HUES6 (cell line): ENCODE measurements at regions not wholly inside any gene's neighbourhood (a gene's known extent, or its start where the extent isn't known, plus 50 kb on each side); places are given as distances from the start of the nearest gene placed in this dataset.

Experiments used
- H3K27ac ChIP-seq: 2 replicates; pipeline ENCODE4 v1.7.0; 2013; ENCODE audit warnings: low read depth, mild to moderate bottlenecking, low read length, inconsistent platforms
- H3K27me3 ChIP-seq: 2 replicates; pipeline ENCODE4 v1.6.1; 2013; ENCODE audit warnings: low read length; ENCODE audit not compliant: control insufficient read depth, insufficient read depth
- H3K36me3 ChIP-seq: 2 replicates; pipeline ENCODE4 v1.6.1; 2013; ENCODE audit warnings: low read length; ENCODE audit not compliant: control insufficient read depth, insufficient read depth
- H3K4me1 ChIP-seq: 2 replicates; pipeline ENCODE4 v1.6.1; 2013; ENCODE audit warnings: low read length; ENCODE audit not compliant: control insufficient read depth, insufficient read depth
- H3K4me3 ChIP-seq: 2 replicates; pipeline ENCODE4 v1.5.1; 2013; ENCODE audit warnings: low read depth, low read length
- H3K9ac ChIP-seq: one replicate; pipeline ENCODE4 v1.6.1; 2013; ENCODE audit warnings: mild to moderate bottlenecking, low read length
- H3K9me3 ChIP-seq: 2 replicates; pipeline ENCODE4 v1.6.1; 2013; ENCODE audit warnings: low read depth, low read length; ENCODE audit not compliant: control insufficient read depth, insufficient read depth

- H3K36me3 ChIP-seq, result no peaks in the 10 kb centered on the region
- no peak overlapping the region for H3K27ac ChIP-seq
- H3K4me3 ChIP-seq, result no peak overlapping the region
- H3K9me3 ChIP-seq, result no peaks in the 10 kb centered on the region
- H3K4me1 ChIP-seq, result no peaks in the 10 kb centered on the region
- H3K27me3 ChIP-seq, result no peaks in the 10 kb centered on the region
- H3K9ac ChIP-seq, result no peak overlapping the region
These were observed 463.6 kb upstream of the SOX9 start for GRCh38 chr17:71656964-71657858.

- Histone ChIP-seq H3K9me3 (no peaks in the 10 kb centered on the region), H3K27me3 (no peaks in the 10 kb centered on the region)
These were observed 461.8 kb upstream of the SOX9 start for GRCh38 chr17:71658996-71659395.

DNA sequence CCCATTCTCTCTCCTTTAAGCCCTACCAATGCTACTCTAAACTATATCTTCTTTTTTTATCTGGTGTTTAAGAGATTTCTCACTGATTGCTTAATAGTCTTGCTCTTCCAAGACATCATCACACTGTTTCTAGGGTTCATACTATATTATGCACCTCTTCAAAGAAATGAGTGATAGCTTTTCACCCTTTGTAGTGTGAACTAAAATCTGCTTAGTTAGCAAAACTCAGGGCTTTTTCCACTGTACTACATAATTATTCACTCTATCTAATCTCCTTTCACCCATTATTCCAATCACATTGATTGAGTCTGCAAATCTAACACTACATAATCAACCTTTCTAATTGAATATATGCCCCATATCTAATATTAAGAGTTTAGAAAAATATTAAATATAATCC, 456.0 kb upstream of the SOX9 start:
- no peaks in the 10 kb centered on the region for H3K4me1 ChIP-seq
- no peak overlapping the region for H3K27ac ChIP-seq
- H3K4me3 ChIP-seq, result no peak overlapping the region
- H3K27me3 ChIP-seq, result no peaks in the 10 kb centered on the region
- H3K9ac ChIP-seq, result no peak overlapping the region
- H3K36me3 ChIP-seq, result no peaks in the 10 kb centered on the region
- H3K9me3 ChIP-seq, result no peaks in the 10 kb centered on the region

More at GRCh38 chr17:71658996-71659395, 461.8 kb upstream of the SOX9 start:
- H3K9ac ChIP-seq, result no peak overlapping the region
- no peak overlapping the region for H3K27ac ChIP-seq
- no peaks in the 10 kb centered on the region for H3K4me1 ChIP-seq
- no peak overlapping the region for H3K4me3 ChIP-seq
- no peaks in the 10 kb centered on the region for H3K36me3 ChIP-seq

- Histone ChIP-seq H3K27me3 (no peaks in the 10 kb centered on the region), H3K4me1 (no peaks in the 10 kb centered on the region), H3K9ac (no peak overlapping the region), H3K27ac (no peak overlapping the region), H3K9me3 (no peaks in the 10 kb centered on the region), H3K4me3 (no peak overlapping the region), H3K36me3 (no peaks in the 10 kb centered on the region)
These were observed 454.8 kb upstream of the SOX9 start for GRCh38 chr17:71666047-71666446.

DNA sequence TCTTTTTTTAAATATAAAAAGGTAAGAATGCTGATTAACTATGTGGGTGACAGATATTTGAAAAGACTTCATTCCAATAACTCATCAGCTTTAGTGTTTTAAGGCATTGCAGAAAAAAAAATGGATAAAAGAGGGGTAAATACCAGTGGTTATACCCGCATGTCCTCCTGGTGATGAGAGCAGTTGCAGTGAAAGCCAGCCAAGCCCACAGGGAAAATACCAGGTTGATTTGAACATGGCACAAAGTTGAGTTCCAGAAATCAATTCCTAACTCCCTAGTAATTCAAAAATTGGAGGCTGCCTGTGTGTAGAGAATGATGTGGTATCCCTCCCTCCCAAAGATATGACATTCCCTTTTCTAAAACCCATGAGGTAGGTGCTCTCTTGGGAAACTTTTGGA, 453.2 kb upstream of the SOX9 start:
- Histone ChIP-seq H3K36me3 (no peaks in the 10 kb centered on the region), H3K4me3 (no peak overlapping the region), H3K9me3 (no peaks in the 10 kb centered on the region), H3K27ac (no peak overlapping the region), H3K27me3 (no peaks in the 10 kb centered on the region), H3K9ac (no peak overlapping the region), H3K4me1 (no peaks in the 10 kb centered on the region)

GRCh38 chr17:71668807-71669206, 452.0 kb upstream of the SOX9 start:
- Histone ChIP-seq H3K4me1 (no peaks in the 10 kb centered on the region), H3K27me3 (no peaks in the 10 kb centered on the region), H3K9ac (no peak overlapping the region), H3K4me3 (no peak overlapping the region), H3K27ac (no peak overlapping the region), H3K36me3 (no peaks in the 10 kb centered on the region), H3K9me3 (no peaks in the 10 kb centered on the region)

- Histone ChIP-seq H3K4me1 (no peaks in the 10 kb centered on the region), H3K4me3 (no peak overlapping the region), H3K27me3 (no peaks in the 10 kb centered on the region), H3K36me3 (no peaks in the 10 kb centered on the region), H3K27ac (no peak overlapping the region), H3K9ac (no peak overlapping the region), H3K9me3 (no peaks in the 10 kb centered on the region)
These were observed 443.4 kb upstream of the SOX9 start for GRCh38 chr17:71677439-71677838.

- Histone ChIP-seq H3K4me3 (no peak overlapping the region), H3K9ac (no peak overlapping the region), H3K36me3 (no peaks in the 10 kb centered on the region), H3K27me3 (no peaks in the 10 kb centered on the region), H3K4me1 (no peaks in the 10 kb centered on the region), H3K27ac (no peak overlapping the region), H3K9me3 (no peaks in the 10 kb centered on the region)
These were observed 441.0 kb upstream of the SOX9 start for GRCh38 chr17:71679832-71680231.

GRCh38 chr17:71681427-71682173, 439.2 kb upstream of the SOX9 start:
- H3K4me1 ChIP-seq, result no peaks in the 10 kb centered on the region
- no peaks in the 10 kb centered on the region for H3K9me3 ChIP-seq
- H3K27me3 ChIP-seq, result no peaks in the 10 kb centered on the region
- H3K36me3 ChIP-seq, result no peaks in the 10 kb centered on the region
- no peak overlapping the region for H3K9ac ChIP-seq
- no peak overlapping the region for H3K27ac ChIP-seq
- H3K4me3 ChIP-seq, result no peak overlapping the region

DNA sequence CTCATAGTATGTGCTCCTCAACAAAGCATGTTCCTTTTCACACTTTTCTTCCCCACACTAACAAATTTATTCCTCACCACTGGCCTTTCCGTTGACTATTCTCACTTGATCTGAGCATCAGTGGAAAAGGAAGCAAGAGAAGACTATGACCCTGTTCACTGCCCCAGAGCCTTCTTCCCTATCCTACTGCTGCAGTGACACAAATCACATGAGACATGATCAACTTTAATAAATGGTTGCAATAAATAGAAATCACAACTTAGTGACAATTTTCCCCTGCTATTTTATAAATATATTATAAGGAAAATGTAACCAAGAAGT, 438.7 kb upstream of the SOX9 start:
- Histone ChIP-seq H3K4me1 (no peaks in the 10 kb centered on the region), H3K9me3 (no peaks in the 10 kb centered on the region), H3K36me3 (no peaks in the 10 kb centered on the region), H3K4me3 (no peak overlapping the region), H3K27me3 (no peaks in the 10 kb centered on the region), H3K27ac (no peak overlapping the region), H3K9ac (no peak overlapping the region)

DNA sequence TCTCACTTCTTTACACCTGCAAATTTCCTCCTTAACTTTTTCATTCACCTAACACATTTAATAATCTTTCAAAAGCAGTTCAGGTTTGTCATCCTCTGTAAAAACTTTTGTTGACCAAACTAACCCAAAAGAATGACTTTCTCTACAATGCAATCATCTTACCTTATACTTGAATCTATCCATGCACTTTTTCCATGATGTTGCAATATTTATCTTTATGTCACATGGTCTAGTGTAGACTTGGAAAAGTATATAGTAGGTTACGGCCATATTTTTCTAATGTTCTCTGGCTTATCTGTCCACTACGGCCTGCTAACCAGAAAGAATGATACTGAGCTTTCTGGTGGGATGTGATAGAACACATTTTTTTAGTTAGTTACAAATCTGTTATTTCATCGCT, 431.0 kb upstream of the SOX9 start:
- Histone ChIP-seq H3K9ac (no peak overlapping the region), H3K27ac (no peak overlapping the region), H3K4me1 (no peaks in the 10 kb centered on the region), H3K27me3 (no peaks in the 10 kb centered on the region), H3K9me3 (no peaks in the 10 kb centered on the region), H3K36me3 (no peaks in the 10 kb centered on the region), H3K4me3 (no peak overlapping the region)
